ENCODE measurements at regions not wholly inside any gene's neighbourhood (a gene's known extent, or its start where the extent isn't known, plus 50 kb on each side); places are given as distances from the start of the nearest gene placed in this dataset.

DNA sequence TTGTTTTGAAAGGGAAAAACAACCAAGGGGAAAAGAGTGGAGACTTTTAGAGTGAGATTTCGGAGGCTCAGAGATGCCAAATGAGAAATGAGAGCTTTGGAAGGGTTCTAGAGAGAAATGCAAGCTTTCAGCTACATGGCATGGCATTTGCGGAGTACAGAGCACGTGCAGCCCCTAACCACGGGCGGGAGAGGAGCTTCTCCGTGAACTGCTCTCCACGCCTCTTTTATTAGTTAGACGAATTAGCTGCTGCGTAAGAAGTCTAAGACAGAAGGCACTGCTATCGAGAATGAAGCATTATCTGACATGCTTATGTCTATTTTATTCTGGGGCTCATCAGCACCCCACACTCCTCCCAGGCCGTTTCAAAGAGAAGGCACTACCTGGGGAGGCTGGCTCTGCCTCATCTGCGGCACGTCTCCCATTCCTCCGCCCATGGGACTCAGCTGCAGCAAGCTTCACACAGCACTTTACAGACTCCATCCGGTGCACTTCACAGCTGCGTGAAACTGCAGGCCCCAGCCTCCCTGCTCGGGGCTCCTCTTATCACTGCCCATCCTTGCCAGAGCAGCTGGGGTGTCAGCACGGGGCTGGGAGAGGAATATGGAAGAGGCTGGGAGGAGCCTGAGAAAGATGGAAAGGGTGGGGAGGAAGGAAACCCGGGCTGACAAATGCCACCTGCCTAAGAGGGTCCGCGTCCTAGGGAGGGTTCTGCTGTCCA is 207.3 kb upstream of the APCDD1 start:
- TF ChIP-seq, protein P1, sequence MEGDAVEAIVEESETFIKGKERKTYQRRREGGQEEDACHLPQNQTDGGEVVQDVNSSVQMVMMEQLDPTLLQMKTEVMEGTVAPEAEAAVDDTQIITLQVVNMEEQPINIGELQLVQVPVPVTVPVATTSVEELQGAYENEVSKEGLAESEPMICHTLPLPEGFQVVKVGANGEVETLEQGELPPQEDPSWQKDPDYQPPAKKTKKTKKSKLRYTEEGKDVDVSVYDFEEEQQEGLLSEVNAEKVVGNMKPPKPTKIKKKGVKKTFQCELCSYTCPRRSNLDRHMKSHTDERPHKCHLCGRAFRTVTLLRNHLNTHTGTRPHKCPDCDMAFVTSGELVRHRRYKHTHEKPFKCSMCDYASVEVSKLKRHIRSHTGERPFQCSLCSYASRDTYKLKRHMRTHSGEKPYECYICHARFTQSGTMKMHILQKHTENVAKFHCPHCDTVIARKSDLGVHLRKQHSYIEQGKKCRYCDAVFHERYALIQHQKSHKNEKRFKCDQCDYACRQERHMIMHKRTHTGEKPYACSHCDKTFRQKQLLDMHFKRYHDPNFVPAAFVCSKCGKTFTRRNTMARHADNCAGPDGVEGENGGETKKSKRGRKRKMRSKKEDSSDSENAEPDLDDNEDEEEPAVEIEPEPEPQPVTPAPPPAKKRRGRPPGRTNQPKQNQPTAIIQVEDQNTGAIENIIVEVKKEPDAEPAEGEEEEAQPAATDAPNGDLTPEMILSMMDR (IDR thresholded peaks at IDR 0.05): no peak
- TF ChIP-seq POLR2A (IDR thresholded peaks at IDR 0.05) (no peak), EP300 (IDR thresholded peaks at IDR 0.05) (no peak)

Measured in ovary (tissue), 3 donors.